WTC11 (cell line): ENCODE measurements at regions not wholly inside any gene's neighbourhood (a gene's known extent, or its start where the extent isn't known, plus 50 kb on each side); places are given as distances from the start of the nearest gene placed in this dataset.

Experiments
- ATAC-seq: fragments of 200-7000 bp; cut with Tn5 transposase; 2 replicates; pipeline ENCODE4 v1.10.0; 2021; ENCODE audit warnings: mild to moderate bottlenecking, moderate library complexity
- CTCF ChIA-PET: fragments of 300-600 bp; sonication (Branson Sonifier 250); formaldehyde crosslinking; loops from one replicate; lab custom pipeline; 2021; ENCODE audit warnings: antibody characterized with exemption; lab: Charles Lee
- POLR2A ChIA-PET: fragments of 350-600 bp; sonication (Branson Sonifier 250); formaldehyde crosslinking; loops from one replicate; lab custom pipeline; 2021; ENCODE audit warnings: antibody characterized with exemption; lab: Charles Lee
- DNase-seq: peaks from one replicate; pipeline ENCODE4 v3.0.0; 2021; ENCODE audit warnings: low spot score
- H3K27ac Mint-ChIP-seq: 2 replicates; pipeline ENCODE4 v1.8.0; 2021; ENCODE audit warnings: mixed read lengths
- H3K27me3 Mint-ChIP-seq: 2 replicates; pipeline ENCODE4 v1.8.0; 2021; ENCODE audit warnings: low read depth, mild to moderate bottlenecking, moderate library complexity, mixed read lengths
- H3K36me3 Mint-ChIP-seq: 2 replicates; pipeline ENCODE4 v1.8.0; 2021; ENCODE audit warnings: mixed read lengths
- H3K4me1 Mint-ChIP-seq: 2 replicates; pipeline ENCODE4 v1.8.0; 2022; ENCODE audit warnings: mixed read lengths
- H3K4me3 Mint-ChIP-seq: 2 replicates; pipeline ENCODE4 v1.8.0; 2021; ENCODE audit warnings: mild to moderate bottlenecking, moderate library complexity, mixed read lengths
- H3K9me3 Mint-ChIP-seq: 2 replicates; pipeline ENCODE4 v1.8.0; 2021; ENCODE audit warnings: mixed read lengths
- AFF4 ChIP-seq: sonication (generic); formaldehyde crosslinking; IDR thresholded peaks from 2 replicates; pipeline ENCODE4 v1.8.1; 2023; ENCODE audit warnings: mild to moderate bottlenecking, missing genetic modification reagents, borderline replicate concordance
- ATF1 ChIP-seq: sonication (generic); formaldehyde crosslinking; IDR thresholded peaks from 2 replicates; pipeline ENCODE4 v1.8.1; 2023; ENCODE audit warnings: mild to moderate bottlenecking, moderate library complexity, missing genetic modification reagents
- E2F5 ChIP-seq: sonication (generic); formaldehyde crosslinking; IDR thresholded peaks from 2 replicates; pipeline ENCODE4 v1.8.1; 2022; ENCODE audit warnings: mild to moderate bottlenecking, moderate library complexity, missing genetic modification reagents
- GTF2I ChIP-seq: fragments of 250-450 bp; sonication (Bioruptor Pico); conservative IDR thresholded peaks from 2 replicates; pipeline ENCODE4 v1.4.0; 2021; ENCODE audit warnings: mild to moderate bottlenecking
- JUN ChIP-seq: sonication (generic); formaldehyde crosslinking; IDR thresholded peaks from 2 replicates; pipeline ENCODE4 v1.8.0; 2023; ENCODE audit warnings: mild to moderate bottlenecking, missing genetic modification reagents
- MLX ChIP-seq: sonication (generic); formaldehyde crosslinking; IDR thresholded peaks from 2 replicates; pipeline ENCODE4 v1.8.1; 2023; ENCODE audit warnings: mild to moderate bottlenecking, missing genetic modification reagents, moderate library complexity
- PRDM15 ChIP-seq: sonication (generic); formaldehyde crosslinking; IDR thresholded peaks from 2 replicates; pipeline ENCODE4 v1.8.0; 2022; ENCODE audit warnings: missing genetic modification reagents
- PREB ChIP-seq: sonication (generic); formaldehyde crosslinking; IDR thresholded peaks from 2 replicates; pipeline ENCODE4 v1.8.1; 2022; ENCODE audit warnings: mild to moderate bottlenecking, missing genetic modification reagents, moderate library complexity, borderline replicate concordance
- ZMAT4 ChIP-seq: fragments of 250-450 bp; sonication (Bioruptor Pico); IDR thresholded peaks from 2 replicates; pipeline ENCODE4 v1.9.0; 2021; ENCODE audit warnings: mild to moderate bottlenecking
- ZNF317 ChIP-seq: sonication (generic); formaldehyde crosslinking; IDR thresholded peaks from 2 replicates; pipeline ENCODE4 v1.8.1; 2023; ENCODE audit warnings: low read depth, mild to moderate bottlenecking, moderate library complexity, missing genetic modification reagents, borderline replicate concordance
- ZNF512 ChIP-seq: sonication (generic); formaldehyde crosslinking; IDR thresholded peaks from 2 replicates; pipeline ENCODE4 v1.8.1; 2022; ENCODE audit warnings: missing genetic modification reagents, borderline replicate concordance
- ZNF532 ChIP-seq: fragments of 250-450 bp; sonication (Bioruptor Pico); IDR thresholded peaks from 2 replicates; pipeline ENCODE4 v1.9.0; 2021; ENCODE audit warnings: mild to moderate bottlenecking, borderline replicate concordance
- ZSCAN18 ChIP-seq: fragments of 250-450 bp; sonication (Bioruptor Pico); IDR thresholded peaks from 2 replicates; pipeline ENCODE4 v2.1.2; 2022; ENCODE audit warnings: mild to moderate bottlenecking, moderate library complexity

GRCh38 chr6:21294144-21294543, 299.4 kb upstream of the SOX4 start (continued):
- TF ChIP-seq ZSCAN18: no peak
- TF ChIP-seq ZMAT4 (CRISPR knock-in tag): no peak
- TF ChIP-seq JUN (CRISPR knock-in tag): no peak
- TF ChIP-seq ATF1 (CRISPR knock-in tag): no peak
- TF ChIP-seq AFF4: no peak
- no peak for TF ChIP-seq ZNF512
- no peak for TF ChIP-seq PRDM15
- no peak for TF ChIP-seq GTF2I (CRISPR knock-in tag)
- no peak for TF ChIP-seq E2F5

GRCh38 chr6:21295506-21296240, 297.9 kb upstream of the SOX4 start:
- ATAC-seq: no peak
- ChIA-PET CTCF (no interaction called here), POLR2A (no interaction called here)
- H3K4me3 Mint-ChIP-seq: no peak overlapping the region
- H3K27ac Mint-ChIP-seq: no peak overlapping the region
- H3K4me1 Mint-ChIP-seq: no peaks in the 10 kb centered on the region
- no peak for DNase-seq
- H3K9me3 Mint-ChIP-seq: peaks cover 4% of the 10 kb centered on the region; the same call in 1 of the 2 replicates
- H3K36me3 Mint-ChIP-seq: no peaks in the 10 kb centered on the region; the same call in 1 of the 2 replicates
- H3K27me3 Mint-ChIP-seq: no peaks in the 10 kb centered on the region
- no peak for TF ChIP-seq PREB (CRISPR knock-in tag)
- no peak for TF ChIP-seq ZNF532 (CRISPR knock-in tag)
- TF ChIP-seq ZNF317: no peak
- no peak for TF ChIP-seq MLX (CRISPR knock-in tag)
- no peak for TF ChIP-seq ZNF512
